Gastrocnemius medialis (tissue), 4 donors: ENCODE measurements at regions not wholly inside any gene's neighbourhood (a gene's known extent, or its start where the extent isn't known, plus 50 kb on each side); places are given as distances from the start of the nearest gene placed in this dataset.

Source experiments
- ATAC-seq, 2 donors: fragments of 150-250 bp; one replicate each; pipeline ENCODE4 v1.9.1; 2016
- DNase-seq, 2 donors: peaks; one replicate each; pipeline ENCODE4 v3.0.0-alpha.2; 2019
- H3K27ac ChIP-seq, 4 donors: fragments of 200-600 bp; sonication (generic); 1 replicate in 1 of 4; 2 replicates in 3 of 4; pipeline ENCODE4 v1.5.1; 2016 to 2018; ENCODE audit warnings: mild to moderate bottlenecking in 2 of 4, moderate library complexity in 1 of 4
- H3K27me3 ChIP-seq, 3 donors: fragments of 200-600 bp; sonication (generic) in 2 of 3; 1 replicate in 1 of 3; 2 replicates in 2 of 3; pipeline versions ENCODE4 v1.5.1 to v1.6.0; 2016 to 2019; ENCODE audit warnings: mild to moderate bottlenecking in 1 of 3, moderate library complexity in 1 of 3
- H3K36me3 ChIP-seq, 2 donors: fragments of 200-600 bp; sonication (generic) in 1 of 2; one replicate each; pipeline ENCODE4 v1.5.1; 2017 to 2018
- H3K4me1 ChIP-seq, 2 donors: fragments of 200-600 bp; sonication (generic) in 1 of 2; one replicate each; pipeline ENCODE4 v1.5.1; 2016 to 2017; ENCODE audit warnings: mild to moderate bottlenecking in 2 of 2
- H3K4me3 ChIP-seq, 4 donors: fragments of 200-600 bp; sonication (generic) in 3 of 4; 1 replicate in 1 of 4; 2 replicates in 3 of 4; pipeline ENCODE4 v1.5.1; 2016 to 2019; ENCODE audit warnings: mild to moderate bottlenecking in 2 of 4
- H3K9me3 ChIP-seq, 3 donors: fragments of 200-600 bp; sonication (generic) in 2 of 3; 1 replicate in 1 of 3; 2 replicates in 2 of 3; pipeline ENCODE4 v1.5.1; 2016 to 2019
- POLR2A ChIP-seq, 2 donors: fragments of 450-650 bp; IDR thresholded peaks; one replicate each; pipeline ENCODE4 v1.6.1; 2017; ENCODE audit warnings: antibody characterized with exemption in 2 of 2, mild to moderate bottlenecking in 2 of 2, moderate library complexity in 2 of 2
- in situ Hi-C, 4 donors: fragments of 200-750 bp; cut with MboI; loops; one replicate each; pipeline versions ENCODE4 v1.15.0 to v1.8.0; 2017; ENCODE audit warnings: low sequenced_read_pairs in 4 of 4
- intact Hi-C: fragments of 100-400 bp; cut with DNase I; formaldehyde crosslinking; loops from one replicate; pipeline ENCODE4 v1.15.1; 2023; ENCODE audit warnings: low total_unique reads
- TF ChIP-seq, protein P1 (sequence below), 5 experiments: fragments of 450-650 bp in 3 of 5; fragments of 200-600 bp in 2 of 5; sonication (generic) in 2 of 5; IDR thresholded peaks in 4 of 5; conservative IDR thresholded peaks in 1 of 5; 1 replicate in 4 of 5; 2 replicates in 1 of 5; pipeline ENCODE4 v1.5.1; 2016 to 2019; ENCODE audit warnings: antibody characterized with exemption in 5 of 5, mild to moderate bottlenecking in 3 of 5, moderate library complexity in 3 of 5

DNA sequence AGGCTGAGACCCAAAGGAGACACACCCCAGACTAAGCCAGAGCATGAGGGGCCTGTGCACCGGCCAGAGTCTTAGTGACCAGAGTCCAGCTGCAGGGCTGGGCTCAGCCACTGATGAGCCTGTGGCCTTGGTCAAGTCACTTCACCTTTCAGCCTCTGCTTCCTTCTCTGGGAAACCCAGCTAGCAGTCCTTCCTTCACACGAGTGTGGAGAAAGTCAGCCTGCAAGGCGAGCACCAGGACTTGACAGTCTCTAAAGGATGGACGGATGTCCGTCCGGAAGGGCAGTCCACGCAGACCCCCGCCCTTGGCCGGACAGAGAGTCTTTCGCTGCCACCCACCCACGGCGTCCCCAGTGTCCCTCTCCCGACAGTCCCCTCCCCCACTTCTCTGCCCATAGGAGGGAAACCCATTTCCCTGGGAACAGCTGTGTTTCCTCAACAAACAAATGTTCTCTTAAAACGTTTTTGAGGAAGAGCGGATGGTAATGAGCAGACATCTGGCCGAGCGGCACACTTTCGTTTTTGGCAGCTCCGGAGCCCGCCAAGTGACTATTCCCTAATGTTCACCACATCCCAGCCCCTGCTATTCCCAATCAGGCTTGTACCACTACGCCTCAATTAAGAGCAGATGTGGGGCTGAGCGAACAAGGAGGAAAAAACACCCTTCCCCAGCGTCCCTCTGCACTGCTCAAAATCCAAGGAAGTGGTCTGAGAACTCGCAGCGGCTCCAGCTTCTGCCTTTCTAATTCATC, 129.1 kb upstream of the SMAD3 start:
- DNase-seq (no peak), ATAC-seq (peak; percentile 34 to 49)
- intact Hi-C loops = no loop called here
- Histone ChIP-seq H3K27me3 (peaks cover 15 to 20% (median 16%) of the 10 kb centered on the region in 3 donors), H3K4me3 (peak overlapping the region; percentile 48 to 68 (median 52)), H3K36me3 (no peaks in the 10 kb centered on the region), H3K9me3 (no peaks in the 10 kb centered on the region), H3K4me1 (peaks cover 0 to 8% of the 10 kb centered on the region in 2 donors), H3K27ac (peak overlapping the region; percentile 46 to 70 (median 55))
- TF ChIP-seq, protein P1, sequence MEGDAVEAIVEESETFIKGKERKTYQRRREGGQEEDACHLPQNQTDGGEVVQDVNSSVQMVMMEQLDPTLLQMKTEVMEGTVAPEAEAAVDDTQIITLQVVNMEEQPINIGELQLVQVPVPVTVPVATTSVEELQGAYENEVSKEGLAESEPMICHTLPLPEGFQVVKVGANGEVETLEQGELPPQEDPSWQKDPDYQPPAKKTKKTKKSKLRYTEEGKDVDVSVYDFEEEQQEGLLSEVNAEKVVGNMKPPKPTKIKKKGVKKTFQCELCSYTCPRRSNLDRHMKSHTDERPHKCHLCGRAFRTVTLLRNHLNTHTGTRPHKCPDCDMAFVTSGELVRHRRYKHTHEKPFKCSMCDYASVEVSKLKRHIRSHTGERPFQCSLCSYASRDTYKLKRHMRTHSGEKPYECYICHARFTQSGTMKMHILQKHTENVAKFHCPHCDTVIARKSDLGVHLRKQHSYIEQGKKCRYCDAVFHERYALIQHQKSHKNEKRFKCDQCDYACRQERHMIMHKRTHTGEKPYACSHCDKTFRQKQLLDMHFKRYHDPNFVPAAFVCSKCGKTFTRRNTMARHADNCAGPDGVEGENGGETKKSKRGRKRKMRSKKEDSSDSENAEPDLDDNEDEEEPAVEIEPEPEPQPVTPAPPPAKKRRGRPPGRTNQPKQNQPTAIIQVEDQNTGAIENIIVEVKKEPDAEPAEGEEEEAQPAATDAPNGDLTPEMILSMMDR (IDR thresholded peaks at IDR 0.05 in 4 of 5, conservative IDR thresholded peaks at IDR 0.05 in 1 of 5) = no peak
- TF ChIP-seq POLR2A (IDR thresholded peaks at IDR 0.05) = no peak
- in situ Hi-C loops = loop anchor here in 1 of 4 donors (25.0 kb wide), 2 partner anchors 501 to 901 kb away; partner anchors contain the start of genes RNU6-1 and SKOR1

- Histone ChIP-seq H3K27ac (peak overlapping the region; percentile 46 to 70 (median 55)), H3K4me1 (peaks cover 0 to 8% of the 10 kb centered on the region in 2 donors), H3K9me3 (no peaks in the 10 kb centered on the region), H3K36me3 (no peaks in the 10 kb centered on the region), H3K4me3 (peak overlapping the region; percentile 48 to 68 (median 52)), H3K27me3 (peaks cover 15 to 20% (median 16%) of the 10 kb centered on the region in 3 donors)
- no peak for DNase-seq
- ATAC-seq = peak in 1 of 2 donors; percentile 12
- intact Hi-C loops = no loop called here
- in situ Hi-C loops = loop anchor here in 1 of 4 donors (25.0 kb wide), 2 partner anchors 500 to 900 kb away; partner anchors contain the start of genes RNU6-1 and SKOR1
- TF ChIP-seq, protein P1 (IDR thresholded peaks at IDR 0.05 in 4 of 5, conservative IDR thresholded peaks at IDR 0.05 in 1 of 5) = no peak
- no peak for TF ChIP-seq POLR2A (IDR thresholded peaks at IDR 0.05)
These were observed 128.4 kb upstream of the SMAD3 start for GRCh38 chr15:66936861-66937582.

DNA sequence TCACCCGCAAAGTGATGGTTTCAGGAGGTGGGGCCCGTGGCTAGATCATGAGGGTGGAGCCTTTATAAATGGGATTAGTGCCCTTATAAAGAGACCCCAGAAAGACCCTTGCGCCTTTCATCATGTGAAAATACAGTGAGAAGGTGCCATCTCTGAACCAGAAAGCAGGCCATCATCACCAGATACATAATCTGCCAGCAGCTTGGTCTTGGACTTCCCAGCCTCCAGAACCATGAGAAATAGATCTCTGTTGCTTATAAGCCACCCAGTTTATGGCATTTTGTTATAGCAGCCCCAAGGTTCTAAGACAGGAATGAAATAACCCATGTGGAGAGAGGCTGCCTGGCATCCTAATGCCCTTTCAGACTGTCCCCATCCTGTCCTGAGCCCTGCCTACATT, 127.8 kb upstream of the SMAD3 start:
- no peaks in the 10 kb centered on the region for H3K36me3 ChIP-seq
- peaks cover 15 to 20% (median 16%) of the 10 kb centered on the region in 3 donors for H3K27me3 ChIP-seq
- intact Hi-C loops (no loop called here), in situ Hi-C loops (loop anchor here in 1 of 4 donors (25.0 kb wide), 2 partner anchors 500 to 900 kb away; partner anchors contain the start of genes RNU6-1 and SKOR1)
- H3K4me1 ChIP-seq = peaks cover 0 to 8% of the 10 kb centered on the region in 2 donors
- H3K9me3 ChIP-seq = no peaks in the 10 kb centered on the region
- TF ChIP-seq, protein P1 (IDR thresholded peaks at IDR 0.05 in 4 of 5, conservative IDR thresholded peaks at IDR 0.05 in 1 of 5) = no peak
- no peak for TF ChIP-seq POLR2A (IDR thresholded peaks at IDR 0.05)
- ATAC-seq = no peak
- H3K27ac ChIP-seq = no peak overlapping the region
- no peak for DNase-seq
- H3K4me3 ChIP-seq = no peak overlapping the region

DNA sequence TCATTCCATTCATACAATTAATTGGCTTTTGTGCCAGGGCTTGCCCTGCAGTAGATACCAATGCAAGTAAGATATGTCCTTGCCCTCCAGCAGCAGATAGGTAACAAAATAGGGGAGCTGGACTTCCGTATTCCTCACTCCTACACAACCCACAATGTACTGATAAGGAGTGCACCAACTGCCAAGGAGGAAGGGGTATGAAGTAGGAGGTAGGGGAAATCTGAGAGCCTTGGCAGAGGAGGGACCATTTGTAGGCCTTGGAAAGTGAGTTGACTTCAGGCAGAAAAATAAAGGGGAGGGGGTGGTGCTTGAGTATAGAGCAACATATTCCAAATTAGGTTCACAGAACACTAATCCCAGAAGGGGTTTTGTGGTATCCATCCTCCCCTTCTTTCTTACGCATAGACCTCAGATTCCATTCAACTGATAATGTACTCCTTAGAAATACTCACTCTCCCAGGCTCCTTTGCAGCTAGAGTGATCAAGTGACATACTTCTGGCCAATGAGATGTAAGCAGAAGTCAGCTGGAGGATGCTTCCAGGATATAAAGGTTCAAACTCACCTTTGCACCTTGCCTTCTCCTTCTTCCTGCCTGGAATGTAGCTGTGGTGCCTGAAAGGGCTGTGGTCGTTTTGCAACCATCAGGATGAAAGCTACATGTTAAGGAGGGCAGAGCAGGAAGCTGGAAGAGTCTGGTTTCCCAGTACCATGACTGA, 127.1 kb upstream of the SMAD3 start:
- peaks cover 0 to 8% of the 10 kb centered on the region in 2 donors for H3K4me1 ChIP-seq
- TF ChIP-seq, protein P1 (IDR thresholded peaks at IDR 0.05 in 4 of 5, conservative IDR thresholded peaks at IDR 0.05 in 1 of 5) = no peak
- TF ChIP-seq POLR2A (IDR thresholded peaks at IDR 0.05) = no peak
- no peak overlapping the region for H3K4me3 ChIP-seq
- no peaks in the 10 kb centered on the region for H3K9me3 ChIP-seq
- no peaks in the 10 kb centered on the region for H3K36me3 ChIP-seq
- intact Hi-C loops = no loop called here
- H3K27ac ChIP-seq = no peak overlapping the region
- no peak for ATAC-seq
- no peak for DNase-seq
- peaks cover 15 to 20% (median 16%) of the 10 kb centered on the region in 3 donors for H3K27me3 ChIP-seq
- in situ Hi-C loops = loop anchor here in 1 of 4 donors (25.0 kb wide), 2 partner anchors 499 to 899 kb away; partner anchors contain the start of genes RNU6-1 and SKOR1
